DND-41 (cell line): ENCODE measurements at regions not wholly inside any gene's neighbourhood (a gene's known extent, or its start where the extent isn't known, plus 50 kb on each side); places are given as distances from the start of the nearest gene placed in this dataset.

Source experiments
- CTCF ChIP-seq: IDR thresholded peaks from 2 replicates; pipeline ENCODE4 v1.5.1; 2012; ENCODE audit warnings: borderline replicate concordance, low read length, moderate library complexity, mild to moderate bottlenecking; ENCODE audit not compliant: poor library complexity, severe bottlenecking; ENCODE audit errors: extremely low read depth
- EZH2 ChIP-seq: IDR thresholded peaks from 3 replicates; pipeline ENCODE4 v1.6.1; 2012; ENCODE audit warnings: borderline replicate concordance, low read depth, mild to moderate bottlenecking, moderate library complexity, low read length, inconsistent platforms; ENCODE audit not compliant: severe bottlenecking

GRCh38 chr9:87359264-87359663 is 138.4 kb upstream of the DAPK1 start:
- TF ChIP-seq CTCF: no peak
- TF ChIP-seq EZH2: no peak
